Mammary epithelial cell (primary cell): ENCODE measurements at regions not wholly inside any gene's neighbourhood (a gene's known extent, or its start where the extent isn't known, plus 50 kb on each side); places are given as distances from the start of the nearest gene placed in this dataset.

ENCODE experiments used
- EZH2 ChIP-seq: IDR thresholded peaks from 2 replicates; pipeline ENCODE4 v1.6.1; 2012; ENCODE audit warnings: low read length, inconsistent platforms, borderline replicate concordance
- TF ChIP-seq, protein P1 (sequence below), 2 donors: IDR thresholded peaks in 1 of 2; conservative IDR thresholded peaks in 1 of 2; 2 replicates each; pipeline ENCODE4 v1.5.1; 2011 to 2012; ENCODE audit warnings: inconsistent platforms in 2 of 2, low read length in 2 of 2, mild to moderate bottlenecking in 2 of 2, control low read depth in 1 of 2, low read depth in 1 of 2; ENCODE audit not compliant: insufficient read depth in 1 of 2; ENCODE audit errors: extremely low read depth in 1 of 2

DNA sequence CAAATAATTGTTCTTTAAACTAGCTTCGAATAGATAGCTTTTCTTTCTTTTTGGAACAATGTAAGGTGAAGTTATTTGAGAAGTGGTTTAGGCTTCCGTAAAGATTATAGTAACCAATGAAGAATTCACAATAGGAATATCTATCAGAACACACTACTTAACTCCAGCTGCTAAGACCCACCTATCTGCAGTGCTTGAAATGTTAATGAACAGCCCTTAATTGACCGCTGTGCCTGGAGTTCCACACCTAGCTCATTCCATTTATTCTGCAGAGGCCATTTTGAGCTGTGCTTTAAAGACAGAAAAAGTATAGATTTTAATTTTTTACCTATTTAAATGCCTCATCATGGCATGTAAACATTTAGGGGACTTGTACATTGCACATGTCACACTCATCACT, 83.3 kb upstream of the APCDD1 start:
- TF ChIP-seq, protein P1, sequence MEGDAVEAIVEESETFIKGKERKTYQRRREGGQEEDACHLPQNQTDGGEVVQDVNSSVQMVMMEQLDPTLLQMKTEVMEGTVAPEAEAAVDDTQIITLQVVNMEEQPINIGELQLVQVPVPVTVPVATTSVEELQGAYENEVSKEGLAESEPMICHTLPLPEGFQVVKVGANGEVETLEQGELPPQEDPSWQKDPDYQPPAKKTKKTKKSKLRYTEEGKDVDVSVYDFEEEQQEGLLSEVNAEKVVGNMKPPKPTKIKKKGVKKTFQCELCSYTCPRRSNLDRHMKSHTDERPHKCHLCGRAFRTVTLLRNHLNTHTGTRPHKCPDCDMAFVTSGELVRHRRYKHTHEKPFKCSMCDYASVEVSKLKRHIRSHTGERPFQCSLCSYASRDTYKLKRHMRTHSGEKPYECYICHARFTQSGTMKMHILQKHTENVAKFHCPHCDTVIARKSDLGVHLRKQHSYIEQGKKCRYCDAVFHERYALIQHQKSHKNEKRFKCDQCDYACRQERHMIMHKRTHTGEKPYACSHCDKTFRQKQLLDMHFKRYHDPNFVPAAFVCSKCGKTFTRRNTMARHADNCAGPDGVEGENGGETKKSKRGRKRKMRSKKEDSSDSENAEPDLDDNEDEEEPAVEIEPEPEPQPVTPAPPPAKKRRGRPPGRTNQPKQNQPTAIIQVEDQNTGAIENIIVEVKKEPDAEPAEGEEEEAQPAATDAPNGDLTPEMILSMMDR (conservative IDR thresholded peaks at IDR 0.05 in 1 of 2, IDR thresholded peaks at IDR 0.05 in 1 of 2; ENCODE audit: extremely low read depth in 1 of 2, insufficient read depth in 1 of 2, low read depth in 1 of 2, low read length in 2 of 2), result no peak
- no peak for TF ChIP-seq EZH2
